ENCODE measurements at regions not wholly inside any gene's neighbourhood (a gene's known extent, or its start where the extent isn't known, plus 50 kb on each side); places are given as distances from the start of the nearest gene placed in this dataset.
"Not testable (repeated sequence)": the region's sequence is repeated elsewhere in the genome, so short reads cannot be mapped to it uniquely, and the experiment has no call there.

- TF ChIP-seq CTCF (IDR thresholded peaks at IDR 0.05) (no peak), EZH2 (IDR thresholded peaks at IDR 0.05; ENCODE audit: borderline replicate concordance, insufficient read depth, low read depth, low read length, poor library complexity, severe bottlenecking) (no peak)
- Histone ChIP-seq H3K4me1 (ENCODE audit: control insufficient read depth in 2 of 2, insufficient read depth in 2 of 2, low read length in 2 of 2) (no peaks in the 10 kb centered on the region), H3K36me3 (replicated peaks in 1 of 2; ENCODE audit: control extremely low read depth in 1 of 2, control insufficient read depth in 1 of 2, extremely low read depth in 1 of 2, insufficient read depth in 2 of 2, low read length in 1 of 2) (no peaks in the 10 kb centered on the region), H3K79me2 (ENCODE audit: control insufficient read depth, insufficient read depth, low read length) (no peaks in the 10 kb centered on the region), H3K4me2 (replicated peaks; ENCODE audit: low read depth, low read length, poor library complexity, severe bottlenecking) (no peak overlapping the region), H3K27ac (ENCODE audit: low read length in 2 of 2) (no peak overlapping the region), H4K20me1 (ENCODE audit: control insufficient read depth, insufficient read depth, low read length, poor library complexity, severe bottlenecking) (no peaks in the 10 kb centered on the region), H3K9me3 (ENCODE audit: control extremely low read depth in 1 of 3, control insufficient read depth in 2 of 3, insufficient read depth in 1 of 3, low read length in 2 of 3) (peaks cover 0 to 18% (median 0%) of the 10 kb centered on the region in 3 donors), H3K4me3 (ENCODE audit: control extremely low read depth in 1 of 5, extremely low read depth in 1 of 5, insufficient read depth in 1 of 5, low read depth in 2 of 5, low read length in 4 of 5) (no peak overlapping the region), H3K27me3 (replicated peaks in 1 of 4; ENCODE audit: control extremely low read depth in 1 of 4, control insufficient read depth in 3 of 4, insufficient read depth in 4 of 4, low read length in 3 of 4) (no peaks in the 10 kb centered on the region), H2AFZ (ENCODE audit: insufficient read depth, low read depth, low read length, poor library complexity, severe bottlenecking) (no peak overlapping the region), H3K9ac (ENCODE audit: low read length) (no peak overlapping the region)
- intact Hi-C loops (cut with micrococcal nuclease): no loop called here
- POLR2A ChIA-PET: no interaction called here
- Mint-ChIP-seq H3K4me1 (no peaks in the 10 kb centered on the region), H3K9me3 (ENCODE audit: insufficient read depth) (peaks cover 3% of the 10 kb centered on the region), H3K27me3 (no peaks in the 10 kb centered on the region), H3K27ac (no peak overlapping the region), H3K4me3 (no peak overlapping the region)
- DNase-seq (no peak), ATAC-seq (ENCODE audit: low read depth) (no peak)
- CTCF ChIA-PET: no interaction called here
- WGBS (ENCODE audit: insufficient coverage): 89% methylated on average over 7 of the region's 7 CpGs
These were observed 343.2 kb downstream of the EIPR1 start for GRCh38 chr2:3034396-3034795.

- CTCF ChIA-PET: no interaction called here
- ATAC-seq (ENCODE audit: low read depth): no peak
These were observed 344.3 kb downstream of the EIPR1 start for GRCh38 chr2:3033315-3033714.

GRCh38 chr2:3030791-3031190, 346.8 kb downstream of the EIPR1 start:
- WGBS (ENCODE audit: insufficient coverage): 96% methylated on average over 5 of the region's 9 CpGs
- ATAC-seq (ENCODE audit: low read depth); CTCF ChIA-PET; H3K4me1 ChIP-seq (ENCODE audit: control insufficient read depth in 2 of 2, insufficient read depth in 2 of 2, low read length in 2 of 2); H2AFZ ChIP-seq (ENCODE audit: insufficient read depth, low read depth, low read length, poor library complexity, severe bottlenecking); H3K27me3 ChIP-seq (replicated peaks in 1 of 4; ENCODE audit: control extremely low read depth in 1 of 4, control insufficient read depth in 3 of 4, insufficient read depth in 4 of 4, low read length in 3 of 4); H3K9me3 Mint-ChIP-seq (ENCODE audit: insufficient read depth); H3K27ac Mint-ChIP-seq; POLR2A ChIA-PET; intact Hi-C loops (cut with micrococcal nuclease); H3K4me3 Mint-ChIP-seq; H3K4me3 ChIP-seq (ENCODE audit: control extremely low read depth in 1 of 5, extremely low read depth in 1 of 5, insufficient read depth in 1 of 5, low read depth in 2 of 5, low read length in 4 of 5); H3K79me2 ChIP-seq (ENCODE audit: control insufficient read depth, insufficient read depth, low read length); DNase-seq; H3K9ac ChIP-seq (ENCODE audit: low read length); H3K27ac ChIP-seq (ENCODE audit: low read length in 2 of 2); H4K20me1 ChIP-seq (ENCODE audit: control insufficient read depth, insufficient read depth, low read length, poor library complexity, severe bottlenecking); H3K27me3 Mint-ChIP-seq; H3K4me2 ChIP-seq (replicated peaks; ENCODE audit: low read depth, low read length, poor library complexity, severe bottlenecking); H3K36me3 ChIP-seq (replicated peaks in 1 of 2; ENCODE audit: control extremely low read depth in 1 of 2, control insufficient read depth in 1 of 2, extremely low read depth in 1 of 2, insufficient read depth in 2 of 2, low read length in 1 of 2); H3K4me1 Mint-ChIP-seq: not testable (repeated sequence)
- peaks cover 0 to 11% (median 0%) of the 10 kb centered on the region in 3 donors for H3K9me3 ChIP-seq (ENCODE audit: control extremely low read depth in 1 of 3, control insufficient read depth in 2 of 3, insufficient read depth in 1 of 3, low read length in 2 of 3)

More at GRCh38 chr2:3033315-3033714, 344.3 kb downstream of the EIPR1 start:
- Histone ChIP-seq H4K20me1 (ENCODE audit: control insufficient read depth, insufficient read depth, low read length, poor library complexity, severe bottlenecking) (no peaks in the 10 kb centered on the region), H3K9ac (ENCODE audit: low read length) (no peak overlapping the region), H3K4me3 (ENCODE audit: control extremely low read depth in 1 of 5, extremely low read depth in 1 of 5, insufficient read depth in 1 of 5, low read depth in 2 of 5, low read length in 4 of 5) (no peak overlapping the region), H3K4me1 (ENCODE audit: control insufficient read depth in 2 of 2, insufficient read depth in 2 of 2, low read length in 2 of 2) (no peaks in the 10 kb centered on the region), H3K27me3 (replicated peaks in 1 of 4; ENCODE audit: control extremely low read depth in 1 of 4, control insufficient read depth in 3 of 4, insufficient read depth in 4 of 4, low read length in 3 of 4) (no peaks in the 10 kb centered on the region), H3K27ac (ENCODE audit: low read length in 2 of 2) (no peak overlapping the region), H3K4me2 (replicated peaks; ENCODE audit: low read depth, low read length, poor library complexity, severe bottlenecking) (no peak overlapping the region), H3K79me2 (ENCODE audit: control insufficient read depth, insufficient read depth, low read length) (no peaks in the 10 kb centered on the region), H3K9me3 (ENCODE audit: control extremely low read depth in 1 of 3, control insufficient read depth in 2 of 3, insufficient read depth in 1 of 3, low read length in 2 of 3) (peaks cover 0 to 18% (median 0%) of the 10 kb centered on the region in 3 donors), H2AFZ (ENCODE audit: insufficient read depth, low read depth, low read length, poor library complexity, severe bottlenecking) (no peak overlapping the region), H3K36me3 (replicated peaks in 1 of 2; ENCODE audit: control extremely low read depth in 1 of 2, control insufficient read depth in 1 of 2, extremely low read depth in 1 of 2, insufficient read depth in 2 of 2, low read length in 1 of 2) (no peaks in the 10 kb centered on the region)
- WGBS (ENCODE audit: insufficient coverage): 90% methylated on average over 7 of the region's 8 CpGs
- H3K27ac Mint-ChIP-seq: no peak overlapping the region
- H3K4me1 Mint-ChIP-seq: no peaks in the 10 kb centered on the region
- no peak for DNase-seq
- no peaks in the 10 kb centered on the region for H3K27me3 Mint-ChIP-seq
- intact Hi-C loops (cut with micrococcal nuclease): no loop called here
- no peak overlapping the region for H3K4me3 Mint-ChIP-seq
- H3K9me3 Mint-ChIP-seq (ENCODE audit: insufficient read depth): peaks cover 3% of the 10 kb centered on the region
- POLR2A ChIA-PET: no interaction called here
- TF ChIP-seq CTCF (IDR thresholded peaks at IDR 0.05): no peak
- TF ChIP-seq EZH2 (IDR thresholded peaks at IDR 0.05; ENCODE audit: borderline replicate concordance, insufficient read depth, low read depth, low read length, poor library complexity, severe bottlenecking): no peak
